IPS-20b (cell line): ENCODE measurements at regions not wholly inside any gene's neighbourhood (a gene's known extent, or its start where the extent isn't known, plus 50 kb on each side); places are given as distances from the start of the nearest gene placed in this dataset.

Source experiments
- H3K27ac ChIP-seq: one replicate; pipeline ENCODE4 v1.5.1; 2013; ENCODE audit warnings: low read length
- H3K27me3 ChIP-seq: 2 replicates; pipeline ENCODE4 v1.6.1; 2013; ENCODE audit warnings: mild to moderate bottlenecking, low read length, inconsistent platforms; ENCODE audit not compliant: insufficient read depth
- H3K36me3 ChIP-seq: 2 replicates; pipeline ENCODE4 v1.6.1; 2013; ENCODE audit warnings: low read depth, mild to moderate bottlenecking, inconsistent platforms, low read length, moderate library complexity; ENCODE audit not compliant: insufficient read depth
- H3K4me1 ChIP-seq: 2 replicates; pipeline ENCODE4 v1.6.1; 2013; ENCODE audit warnings: mild to moderate bottlenecking, control low read depth, inconsistent platforms, low read length, moderate library complexity; ENCODE audit not compliant: insufficient read depth
- H3K4me3 ChIP-seq: 2 replicates; pipeline ENCODE4 v1.5.1; 2013; ENCODE audit warnings: mild to moderate bottlenecking, low read length, inconsistent platforms
- H3K9ac ChIP-seq: 2 replicates; pipeline ENCODE4 v1.6.1; 2013; ENCODE audit warnings: low read depth, mild to moderate bottlenecking, inconsistent platforms, low read length, moderate library complexity
- H3K9me3 ChIP-seq: 2 replicates; pipeline ENCODE4 v1.6.1; 2013; ENCODE audit warnings: mild to moderate bottlenecking, low read depth, low read length, inconsistent platforms; ENCODE audit not compliant: insufficient read depth

- H3K27me3 ChIP-seq, result no peaks in the 10 kb centered on the region
- no peak overlapping the region for H3K9ac ChIP-seq
- H3K27ac ChIP-seq, result no peak overlapping the region
Measured at GRCh38 chr2:177038787-177039484, 173.7 kb upstream of the HNRNPA3 start.

DNA sequence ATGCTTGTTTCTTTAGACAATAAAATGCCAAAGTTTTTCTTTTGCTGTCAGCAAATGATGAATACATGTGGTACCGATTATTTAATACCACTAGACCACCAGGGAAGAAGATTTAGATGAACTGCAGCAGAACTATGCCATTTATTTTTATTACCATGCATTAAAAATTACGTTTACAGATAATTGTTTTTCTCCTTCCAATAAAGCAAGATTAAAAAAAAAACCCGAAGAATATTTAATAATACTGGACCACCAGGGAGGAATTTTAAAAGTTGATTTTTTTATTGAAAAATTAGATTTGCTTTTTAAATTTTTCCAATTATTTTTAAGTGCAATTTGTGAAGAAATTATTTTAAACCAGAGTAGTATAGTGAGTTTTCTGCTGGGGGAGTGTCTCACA lies 170.3 kb upstream of the HNRNPA3 start:
- Histone ChIP-seq H3K4me3 (no peak overlapping the region), H3K27ac (no peak overlapping the region), H3K36me3 (no peaks in the 10 kb centered on the region), H3K4me1 (no peaks in the 10 kb centered on the region), H3K27me3 (no peaks in the 10 kb centered on the region), H3K9ac (no peak overlapping the region), H3K9me3 (no peaks in the 10 kb centered on the region)

More at GRCh38 chr2:177038787-177039484, 173.7 kb upstream of the HNRNPA3 start:
- Histone ChIP-seq H3K36me3 (no peaks in the 10 kb centered on the region), H3K9me3 (no peaks in the 10 kb centered on the region), H3K4me3 (no peak overlapping the region), H3K4me1 (no peaks in the 10 kb centered on the region)

DNA sequence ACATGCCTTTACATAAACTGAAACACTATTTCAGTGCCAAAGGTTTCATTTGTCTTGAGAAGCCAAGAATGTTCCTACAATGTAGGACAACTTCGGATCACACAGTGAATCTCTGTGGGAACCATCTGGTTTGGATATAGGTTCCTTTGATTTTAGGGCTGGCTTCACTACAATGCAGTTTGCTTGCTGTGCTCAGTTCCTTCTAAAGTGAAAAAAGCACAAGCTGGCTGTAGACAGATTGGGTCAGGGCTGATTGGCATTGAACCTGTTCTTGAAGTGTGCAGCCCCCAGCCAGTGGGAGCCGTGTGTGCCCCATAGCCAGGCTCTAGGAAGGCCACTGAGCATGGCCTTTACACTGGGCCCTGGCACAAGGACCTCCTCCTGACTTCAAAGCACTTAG lies 167.9 kb upstream of the HNRNPA3 start:
- H3K9ac ChIP-seq, result no peak overlapping the region
- no peak overlapping the region for H3K4me3 ChIP-seq
- no peak overlapping the region for H3K27ac ChIP-seq
- H3K4me1 ChIP-seq, result no peaks in the 10 kb centered on the region
- peaks cover 3% of the 10 kb centered on the region; the same call in 1 of the 2 replicates for H3K9me3 ChIP-seq
- H3K27me3 ChIP-seq, result no peaks in the 10 kb centered on the region
- no peaks in the 10 kb centered on the region for H3K36me3 ChIP-seq

- Histone ChIP-seq H3K27me3 (no peaks in the 10 kb centered on the region), H3K9ac (no peak overlapping the region), H3K4me3 (no peak overlapping the region), H3K9me3 (peaks cover 3% of the 10 kb centered on the region; the same call in 1 of the 2 replicates), H3K36me3 (no peaks in the 10 kb centered on the region), H3K27ac (no peak overlapping the region), H3K4me1 (no peaks in the 10 kb centered on the region)
Measured at GRCh38 chr2:177048981-177049380, 163.6 kb upstream of the HNRNPA3 start.

DNA sequence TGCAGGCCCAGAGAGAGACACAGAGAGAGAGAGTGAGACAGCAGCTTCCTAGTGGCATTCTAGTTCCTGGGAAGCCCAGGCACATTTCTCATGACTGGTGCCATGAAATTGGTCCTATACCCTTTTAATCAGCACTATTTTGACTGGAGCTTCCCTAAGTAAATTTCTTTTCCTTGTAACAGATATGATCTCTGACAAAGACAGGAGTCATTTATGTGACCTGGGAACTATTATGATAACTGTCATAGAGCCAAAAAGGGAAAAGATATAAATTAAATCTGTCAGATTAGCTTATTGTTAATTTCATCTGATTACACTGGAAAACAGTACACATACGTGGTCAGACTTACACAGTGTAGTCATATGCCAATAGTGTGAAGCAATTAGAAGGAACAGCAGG lies 161.3 kb upstream of the HNRNPA3 start:
- Histone ChIP-seq H3K27me3 (no peaks in the 10 kb centered on the region), H3K4me1 (no peaks in the 10 kb centered on the region)

GRCh38 chr2:177052471-177052870 lies 160.1 kb upstream of the HNRNPA3 start:
- Histone ChIP-seq H3K4me3 (no peak overlapping the region), H3K27me3 (no peaks in the 10 kb centered on the region), H3K27ac (no peak overlapping the region), H3K9ac (no peak overlapping the region), H3K36me3 (no peaks in the 10 kb centered on the region), H3K9me3 (peaks cover 3% of the 10 kb centered on the region; the same call in 1 of the 2 replicates), H3K4me1 (no peaks in the 10 kb centered on the region)

More for the DNA sequence above, 161.3 kb upstream of the HNRNPA3 start:
- Histone ChIP-seq H3K9ac (no peak overlapping the region), H3K27ac (no peak overlapping the region), H3K9me3 (peaks cover 3% of the 10 kb centered on the region; the same call in 1 of the 2 replicates), H3K36me3 (no peaks in the 10 kb centered on the region), H3K4me3 (no peak overlapping the region)

GRCh38 chr2:177053038-177053437 lies 159.6 kb upstream of the HNRNPA3 start:
- Histone ChIP-seq H3K4me3 (no peak overlapping the region), H3K4me1 (no peaks in the 10 kb centered on the region), H3K27ac (no peak overlapping the region), H3K36me3 (no peaks in the 10 kb centered on the region), H3K9ac (no peak overlapping the region), H3K27me3 (no peaks in the 10 kb centered on the region), H3K9me3 (peaks cover under 1% of the 10 kb centered on the region; the same call in 1 of the 2 replicates)

DNA sequence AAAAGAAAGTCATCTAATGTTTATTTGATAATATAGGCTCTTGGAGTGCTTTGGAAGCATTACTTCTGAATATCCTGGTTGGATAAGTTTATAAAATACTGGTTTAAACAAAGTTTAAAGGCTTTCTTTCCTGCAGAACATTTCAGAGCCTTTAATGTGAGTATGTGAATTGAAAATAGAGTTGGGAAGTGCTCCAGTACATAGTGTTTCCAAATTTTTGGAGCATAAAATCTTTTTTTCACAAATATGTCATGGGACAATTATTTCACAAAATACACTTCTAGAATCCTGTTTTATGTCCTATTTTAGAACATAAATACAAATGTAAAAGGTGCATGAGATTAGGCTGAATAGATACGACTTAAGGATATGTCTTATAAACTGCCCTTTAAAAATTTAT lies 158.9 kb upstream of the HNRNPA3 start:
- H3K36me3 ChIP-seq, result no peaks in the 10 kb centered on the region
- H3K9ac ChIP-seq, result no peak overlapping the region
- no peaks in the 10 kb centered on the region for H3K9me3 ChIP-seq
- H3K4me1 ChIP-seq, result no peaks in the 10 kb centered on the region
- H3K27me3 ChIP-seq, result no peaks in the 10 kb centered on the region
- H3K27ac ChIP-seq, result no peak overlapping the region
- H3K4me3 ChIP-seq, result no peak overlapping the region

GRCh38 chr2:177056481-177056929 lies 156.1 kb upstream of the HNRNPA3 start:
- H3K27ac ChIP-seq, result no peak overlapping the region
- H3K27me3 ChIP-seq, result no peaks in the 10 kb centered on the region
- no peak overlapping the region for H3K4me3 ChIP-seq
- no peaks in the 10 kb centered on the region for H3K36me3 ChIP-seq
- no peaks in the 10 kb centered on the region for H3K4me1 ChIP-seq
- no peak overlapping the region for H3K9ac ChIP-seq
- no peaks in the 10 kb centered on the region for H3K9me3 ChIP-seq

GRCh38 chr2:177058747-177059146 lies 153.8 kb upstream of the HNRNPA3 start:
- Histone ChIP-seq H3K36me3 (no peaks in the 10 kb centered on the region), H3K27me3 (no peaks in the 10 kb centered on the region)

DNA sequence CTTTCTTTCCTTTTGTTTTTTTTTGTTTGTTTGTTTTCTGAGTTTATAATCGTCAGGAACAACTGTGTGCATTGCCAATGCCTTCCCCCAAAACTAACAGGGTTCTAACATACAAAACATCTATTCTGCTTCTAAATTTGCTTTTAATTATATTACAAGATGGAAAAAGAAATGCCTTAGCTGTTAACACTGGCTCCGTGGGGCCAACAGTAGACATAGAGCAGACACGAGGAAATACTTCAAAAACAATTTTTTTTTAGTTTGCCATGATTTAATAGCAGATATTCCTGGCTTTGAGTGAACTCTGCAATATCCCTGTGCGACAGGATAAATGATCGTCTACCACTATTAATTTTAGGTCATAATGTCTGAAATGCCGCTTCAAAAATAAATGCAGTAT lies 153.3 kb upstream of the HNRNPA3 start:
- Histone ChIP-seq H3K9me3 (no peaks in the 10 kb centered on the region), H3K27ac (no peak overlapping the region), H3K9ac (no peak overlapping the region), H3K4me3 (no peak overlapping the region), H3K4me1 (no peaks in the 10 kb centered on the region), H3K36me3 (no peaks in the 10 kb centered on the region), H3K27me3 (no peaks in the 10 kb centered on the region)

More at GRCh38 chr2:177058747-177059146, 153.8 kb upstream of the HNRNPA3 start:
- Histone ChIP-seq H3K9me3 (no peaks in the 10 kb centered on the region), H3K27ac (no peak overlapping the region), H3K9ac (no peak overlapping the region), H3K4me1 (no peaks in the 10 kb centered on the region), H3K4me3 (no peak overlapping the region)

DNA sequence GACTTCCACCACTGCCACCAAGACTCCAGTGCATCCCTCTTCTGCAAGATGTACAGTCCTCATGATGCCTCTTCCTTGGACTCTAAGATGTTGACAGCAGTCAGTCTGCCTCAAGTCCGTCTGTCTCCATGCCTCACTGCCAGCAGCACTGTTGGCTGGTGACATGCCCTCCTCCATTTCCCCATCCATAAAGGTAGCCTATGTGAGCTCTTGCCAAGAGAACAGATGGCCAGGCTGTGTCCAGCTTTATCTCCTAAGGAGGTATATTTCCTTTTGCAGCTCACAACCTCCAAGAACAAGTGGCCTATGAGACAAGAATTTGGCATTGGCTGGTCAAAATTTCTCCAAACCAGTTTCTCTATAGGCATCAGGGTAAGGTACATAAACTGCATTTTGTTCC lies 149.3 kb upstream of the HNRNPA3 start:
- no peaks in the 10 kb centered on the region for H3K9me3 ChIP-seq
- no peaks in the 10 kb centered on the region for H3K36me3 ChIP-seq
- no peaks in the 10 kb centered on the region for H3K27me3 ChIP-seq
- no peak overlapping the region for H3K27ac ChIP-seq
- H3K4me3 ChIP-seq, result no peak overlapping the region
- no peak overlapping the region for H3K9ac ChIP-seq
- H3K4me1 ChIP-seq, result no peaks in the 10 kb centered on the region
